ENCODE measurements at regions not wholly inside any gene's neighbourhood (a gene's known extent, or its start where the extent isn't known, plus 50 kb on each side); places are given as distances from the start of the nearest gene placed in this dataset.

- no peak for DNase-seq
- no peaks in the 10 kb centered on the region for H3K79me2 ChIP-seq (ENCODE audit: control insufficient read depth, insufficient read depth, low read length)
- H3K4me2 ChIP-seq (ENCODE audit: low read length) = no peak overlapping the region
- H2BK120ac ChIP-seq (ENCODE audit: low read depth, low read length) = no peak overlapping the region
- H2BK5ac ChIP-seq (ENCODE audit: low read length) = no peak overlapping the region
- no peaks in the 10 kb centered on the region for H3K4me1 ChIP-seq (ENCODE audit: control insufficient read depth, low read depth, low read length)
- H3K27me3 ChIP-seq (ENCODE audit: insufficient read depth, low read length, poor library complexity) = no peaks in the 10 kb centered on the region
- no peak overlapping the region for H3K9ac ChIP-seq (ENCODE audit: low read length)
- H2BK15ac ChIP-seq (replicated peaks; ENCODE audit: low read depth) = no peak overlapping the region
- no peaks in the 10 kb centered on the region for H3K36me3 ChIP-seq (ENCODE audit: control insufficient read depth, insufficient read depth, low read length)
- H3K4ac ChIP-seq (ENCODE audit: low read depth, low read length) = no peak overlapping the region
- H3K23ac ChIP-seq (ENCODE audit: low read length) = no peak overlapping the region
- H3K18ac ChIP-seq (ENCODE audit: low read length) = no peak overlapping the region
- H4K8ac ChIP-seq (ENCODE audit: low read depth, low read length) = no peak overlapping the region
- no peak overlapping the region for H3K4me3 ChIP-seq (ENCODE audit: low read length)
- WGBS (ENCODE audit: extremely low coverage, insufficient coverage, low lambda C conversion rate) = no CpG with 5 or more reads among the region's 2 CpGs
- no peaks in the 10 kb centered on the region for H3K79me1 ChIP-seq (ENCODE audit: low read length)
- H3K56ac ChIP-seq (ENCODE audit: low read length) = no peak overlapping the region
- no peak overlapping the region for H3K27ac ChIP-seq (ENCODE audit: low read depth, low read length)
- H2AK5ac ChIP-seq (ENCODE audit: low read length) = no peak overlapping the region
- H4K5ac ChIP-seq (ENCODE audit: low read length) = no peak overlapping the region
These were observed 615.0 kb downstream of the ZNF608 start for GRCh38 chr5:124131466-124131865.

DNA sequence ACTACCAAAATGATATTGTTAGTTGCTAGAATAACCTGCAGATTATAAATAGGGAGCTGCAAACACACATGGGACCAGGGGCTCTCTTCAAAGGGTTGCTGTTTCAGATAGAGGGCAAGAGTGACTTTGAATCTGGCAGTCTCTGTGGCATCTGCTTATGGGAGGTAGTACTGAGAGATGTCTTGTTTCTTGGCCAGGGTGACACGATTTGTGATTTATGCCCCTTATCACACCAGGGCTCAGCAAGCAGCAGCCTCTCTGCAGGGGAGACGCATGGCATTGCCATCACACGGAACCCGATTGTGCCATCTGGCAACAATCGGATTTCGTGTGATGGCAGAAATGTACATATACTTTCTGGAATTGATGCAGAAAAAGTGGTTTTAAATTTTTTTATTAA, 615.6 kb downstream of the ZNF608 start:
- Histone ChIP-seq H3K4me1 (ENCODE audit: control insufficient read depth, low read depth, low read length) (no peaks in the 10 kb centered on the region), H3K9ac (ENCODE audit: low read length) (no peak overlapping the region)

GRCh38 chr5:124128867-124129266, 616.9 kb downstream of the CSNK1G3 start:
- WGBS (ENCODE audit: extremely low coverage, insufficient coverage, low lambda C conversion rate) = no CpG with 5 or more reads among the region's 3 CpGs
- no peak for DNase-seq
- H4K8ac ChIP-seq (ENCODE audit: low read depth, low read length) = no peak overlapping the region
- H3K4me1 ChIP-seq (ENCODE audit: control insufficient read depth, low read depth, low read length) = no peaks in the 10 kb centered on the region
- no peak overlapping the region for H4K5ac ChIP-seq (ENCODE audit: low read length)
- no peak overlapping the region for H3K23ac ChIP-seq (ENCODE audit: low read length)
- H2BK120ac ChIP-seq (ENCODE audit: low read depth, low read length) = no peak overlapping the region
- no peak overlapping the region for H3K56ac ChIP-seq (ENCODE audit: low read length)
- no peaks in the 10 kb centered on the region for H3K36me3 ChIP-seq (ENCODE audit: control insufficient read depth, insufficient read depth, low read length)
- H3K4me2 ChIP-seq (ENCODE audit: low read length) = no peak overlapping the region
- no peak overlapping the region for H3K4ac ChIP-seq (ENCODE audit: low read depth, low read length)
- H3K27ac ChIP-seq (ENCODE audit: low read depth, low read length) = no peak overlapping the region
- no peak overlapping the region for H2AK5ac ChIP-seq (ENCODE audit: low read length)
- H3K79me2 ChIP-seq (ENCODE audit: control insufficient read depth, insufficient read depth, low read length) = no peaks in the 10 kb centered on the region
- no peak overlapping the region for H2BK15ac ChIP-seq (replicated peaks; ENCODE audit: low read depth)
- H3K18ac ChIP-seq (ENCODE audit: low read length) = no peak overlapping the region
- no peak overlapping the region for H3K4me3 ChIP-seq (ENCODE audit: low read length)
- no peaks in the 10 kb centered on the region for H3K79me1 ChIP-seq (ENCODE audit: low read length)
- H3K27me3 ChIP-seq (ENCODE audit: insufficient read depth, low read length, poor library complexity) = no peaks in the 10 kb centered on the region
- H3K9ac ChIP-seq (ENCODE audit: low read length) = no peak overlapping the region
- H2BK5ac ChIP-seq (ENCODE audit: low read length) = no peak overlapping the region

More for the DNA sequence above, 615.6 kb downstream of the ZNF608 start:
- H3K4me2 ChIP-seq (ENCODE audit: low read length) = no peak overlapping the region
- H3K4ac ChIP-seq (ENCODE audit: low read depth, low read length) = no peak overlapping the region
- H3K27me3 ChIP-seq (ENCODE audit: insufficient read depth, low read length, poor library complexity) = no peaks in the 10 kb centered on the region
- H3K56ac ChIP-seq (ENCODE audit: low read length) = no peak overlapping the region
- no peak overlapping the region for H2BK5ac ChIP-seq (ENCODE audit: low read length)
- H3K27ac ChIP-seq (ENCODE audit: low read depth, low read length) = no peak overlapping the region
- H3K79me1 ChIP-seq (ENCODE audit: low read length) = no peaks in the 10 kb centered on the region
- H3K23ac ChIP-seq (ENCODE audit: low read length) = no peak overlapping the region
- no CpG with 5 or more reads among the region's 6 CpGs for WGBS (ENCODE audit: extremely low coverage, insufficient coverage, low lambda C conversion rate)
- H3K4me3 ChIP-seq (ENCODE audit: low read length) = no peak overlapping the region
- H2BK15ac ChIP-seq (replicated peaks; ENCODE audit: low read depth) = no peak overlapping the region
- no peak for DNase-seq
- H2AK5ac ChIP-seq (ENCODE audit: low read length) = no peak overlapping the region
- H3K18ac ChIP-seq (ENCODE audit: low read length) = no peak overlapping the region
- H3K36me3 ChIP-seq (ENCODE audit: control insufficient read depth, insufficient read depth, low read length) = no peaks in the 10 kb centered on the region
- no peak overlapping the region for H4K8ac ChIP-seq (ENCODE audit: low read depth, low read length)
- H4K5ac ChIP-seq (ENCODE audit: low read length) = no peak overlapping the region
- H3K79me2 ChIP-seq (ENCODE audit: control insufficient read depth, insufficient read depth, low read length) = no peaks in the 10 kb centered on the region
- H2BK120ac ChIP-seq (ENCODE audit: low read depth, low read length) = no peak overlapping the region

DNA sequence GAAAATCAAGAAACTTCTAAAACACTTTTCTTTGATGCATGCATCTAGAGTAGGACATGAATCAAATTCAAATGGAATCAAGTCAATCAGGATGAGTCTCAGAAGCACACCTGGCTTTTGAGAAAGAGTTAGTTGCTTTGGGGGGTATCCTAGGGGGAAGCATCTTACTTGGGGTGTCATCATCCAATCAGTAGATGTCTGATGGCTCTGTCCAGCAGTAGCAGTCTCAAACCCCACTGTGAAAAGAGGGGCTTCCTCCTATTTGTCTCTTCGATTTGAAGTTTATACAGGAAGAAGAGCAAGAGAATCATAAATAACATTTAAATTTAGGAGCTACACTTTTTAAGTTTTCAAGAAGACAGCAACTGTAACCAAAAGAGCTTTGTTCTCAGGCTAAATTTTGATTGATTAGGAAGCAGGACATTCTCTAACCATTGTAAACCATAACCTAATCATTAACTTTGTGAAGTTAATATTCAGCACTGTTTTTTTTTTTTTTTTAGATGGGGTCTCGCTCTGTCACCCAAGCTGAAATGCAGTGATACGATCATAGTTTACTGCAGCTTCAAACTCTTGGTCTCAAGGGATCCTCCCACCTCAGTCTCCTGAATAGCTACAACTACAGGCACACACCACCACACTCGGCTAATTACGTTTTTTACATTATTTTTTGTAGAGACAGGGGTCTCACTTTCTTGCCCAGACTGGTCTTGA, 614.7 kb downstream of the CSNK1G3 start:
- Histone ChIP-seq H3K9ac (ENCODE audit: low read length) (no peak overlapping the region), H3K56ac (ENCODE audit: low read length) (no peak overlapping the region), H3K36me3 (ENCODE audit: control insufficient read depth, insufficient read depth, low read length) (no peaks in the 10 kb centered on the region), H2BK120ac (ENCODE audit: low read depth, low read length) (no peak overlapping the region), H3K4me1 (ENCODE audit: control insufficient read depth, low read depth, low read length) (no peaks in the 10 kb centered on the region), H4K5ac (ENCODE audit: low read length) (no peak overlapping the region), H2BK15ac (replicated peaks; ENCODE audit: low read depth) (no peak overlapping the region), H3K79me2 (ENCODE audit: control insufficient read depth, insufficient read depth, low read length) (no peaks in the 10 kb centered on the region), H3K18ac (ENCODE audit: low read length) (no peak overlapping the region), H3K27me3 (ENCODE audit: insufficient read depth, low read length, poor library complexity) (no peaks in the 10 kb centered on the region), H3K79me1 (ENCODE audit: low read length) (no peaks in the 10 kb centered on the region), H3K4me3 (ENCODE audit: low read length) (no peak overlapping the region), H3K4ac (ENCODE audit: low read depth, low read length) (no peak overlapping the region), H3K4me2 (ENCODE audit: low read length) (no peak overlapping the region), H3K23ac (ENCODE audit: low read length) (no peak overlapping the region), H2AK5ac (ENCODE audit: low read length) (no peak overlapping the region), H2BK5ac (ENCODE audit: low read length) (no peak overlapping the region), H4K8ac (ENCODE audit: low read depth, low read length) (no peak overlapping the region), H3K27ac (ENCODE audit: low read depth, low read length) (no peak overlapping the region)
- no CpG with 5 or more reads among the region's 5 CpGs for WGBS (ENCODE audit: extremely low coverage, insufficient coverage, low lambda C conversion rate)
- no peak for DNase-seq

DNA sequence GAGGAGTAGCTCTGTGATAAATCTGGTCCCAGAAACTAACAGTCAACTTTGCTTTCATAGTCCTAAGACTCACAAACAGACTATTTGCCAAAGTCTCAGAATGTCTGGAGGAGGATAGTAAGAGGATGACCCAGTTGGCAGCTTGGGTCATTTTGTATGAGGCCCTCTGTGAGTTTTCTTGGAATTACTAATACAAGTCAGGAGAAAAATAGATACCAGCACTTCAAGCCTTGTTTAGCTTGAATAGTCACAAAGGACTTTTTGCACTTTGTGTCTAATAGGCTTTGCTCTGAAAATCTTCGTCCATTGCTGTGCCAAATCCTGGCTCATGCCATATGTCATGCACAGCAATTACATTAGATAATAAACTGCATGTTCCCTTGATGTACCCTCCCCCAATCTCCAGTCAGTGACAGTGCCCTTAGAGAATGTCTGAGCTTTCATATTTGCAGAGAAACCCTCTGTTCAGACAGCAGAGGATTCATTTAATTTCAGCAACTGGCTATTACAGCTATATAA, 612.8 kb downstream of the CSNK1G3 start:
- Histone ChIP-seq H3K9ac (ENCODE audit: low read length) (no peak overlapping the region), H3K4me1 (ENCODE audit: control insufficient read depth, low read depth, low read length) (no peaks in the 10 kb centered on the region), H3K27ac (ENCODE audit: low read depth, low read length) (no peak overlapping the region), H2BK5ac (ENCODE audit: low read length) (no peak overlapping the region), H4K5ac (ENCODE audit: low read length) (no peak overlapping the region), H3K23ac (ENCODE audit: low read length) (no peak overlapping the region), H3K56ac (ENCODE audit: low read length) (no peak overlapping the region), H2AK5ac (ENCODE audit: low read length) (no peak overlapping the region), H2BK15ac (replicated peaks; ENCODE audit: low read depth) (no peak overlapping the region), H3K4me2 (ENCODE audit: low read length) (no peak overlapping the region), H3K79me2 (ENCODE audit: control insufficient read depth, insufficient read depth, low read length) (no peaks in the 10 kb centered on the region), H3K4me3 (ENCODE audit: low read length) (no peak overlapping the region), H3K36me3 (ENCODE audit: control insufficient read depth, insufficient read depth, low read length) (no peaks in the 10 kb centered on the region), H3K79me1 (ENCODE audit: low read length) (no peaks in the 10 kb centered on the region), H2BK120ac (ENCODE audit: low read depth, low read length) (no peak overlapping the region), H3K4ac (ENCODE audit: low read depth, low read length) (no peak overlapping the region), H3K18ac (ENCODE audit: low read length) (no peak overlapping the region), H3K27me3 (ENCODE audit: insufficient read depth, low read length, poor library complexity) (no peaks in the 10 kb centered on the region), H4K8ac (ENCODE audit: low read depth, low read length) (no peak overlapping the region)
- no peak for DNase-seq
- WGBS (ENCODE audit: extremely low coverage, insufficient coverage, low lambda C conversion rate) = no CpG with 5 or more reads among the region's 1 CpG

DNA sequence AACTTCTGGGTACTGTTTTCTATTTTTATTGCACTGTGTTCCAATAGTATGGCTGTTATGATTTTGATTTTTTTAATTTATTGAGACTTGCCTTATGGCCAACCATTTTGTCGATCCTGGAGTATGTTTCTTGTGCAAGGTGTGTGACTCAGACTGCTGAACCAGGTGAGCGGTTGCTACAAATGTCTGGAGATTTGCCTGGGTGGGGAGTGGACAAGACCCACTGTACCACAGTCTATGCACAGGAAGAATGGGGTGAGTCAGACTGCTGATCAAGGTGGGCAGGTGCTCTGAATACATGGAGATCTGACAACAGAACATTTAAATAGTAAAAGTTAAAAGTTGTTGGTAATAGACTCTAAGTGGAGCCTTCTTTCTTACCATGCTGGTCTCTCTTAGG, 609.2 kb downstream of the CSNK1G3 start:
- Histone ChIP-seq H4K5ac (ENCODE audit: low read length) (no peak overlapping the region), H4K8ac (ENCODE audit: low read depth, low read length) (no peak overlapping the region), H3K56ac (ENCODE audit: low read length) (no peak overlapping the region), H3K27ac (ENCODE audit: low read depth, low read length) (no peak overlapping the region), H2AK5ac (ENCODE audit: low read length) (no peak overlapping the region), H3K36me3 (ENCODE audit: control insufficient read depth, insufficient read depth, low read length) (no peaks in the 10 kb centered on the region), H3K27me3 (ENCODE audit: insufficient read depth, low read length, poor library complexity) (no peaks in the 10 kb centered on the region), H3K4ac (ENCODE audit: low read depth, low read length) (no peak overlapping the region), H3K23ac (ENCODE audit: low read length) (no peak overlapping the region), H3K4me2 (ENCODE audit: low read length) (no peak overlapping the region), H3K79me2 (ENCODE audit: control insufficient read depth, insufficient read depth, low read length) (no peaks in the 10 kb centered on the region), H2BK5ac (ENCODE audit: low read length) (no peak overlapping the region), H2BK120ac (ENCODE audit: low read depth, low read length) (no peak overlapping the region), H2BK15ac (replicated peaks; ENCODE audit: low read depth) (no peak overlapping the region), H3K9ac (ENCODE audit: low read length) (no peak overlapping the region), H3K4me1 (ENCODE audit: control insufficient read depth, low read depth, low read length) (no peaks in the 10 kb centered on the region), H3K4me3 (ENCODE audit: low read length) (no peak overlapping the region), H3K79me1 (ENCODE audit: low read length) (no peaks in the 10 kb centered on the region), H3K18ac (ENCODE audit: low read length) (no peak overlapping the region)
- DNase-seq = no peak
- WGBS (ENCODE audit: extremely low coverage, insufficient coverage, low lambda C conversion rate) = no CpG with 5 or more reads among the region's 2 CpGs

All from mesendoderm (in vitro differentiated cells).